GM23338 (cell line): ENCODE measurements at regions not wholly inside any gene's neighbourhood (a gene's known extent, or its start where the extent isn't known, plus 50 kb on each side); places are given as distances from the start of the nearest gene placed in this dataset.
"Not testable (repeated sequence)": the region's sequence is repeated elsewhere in the genome, so short reads cannot be mapped to it uniquely, and the experiment has no call there.

Source experiments
- CREB1 ChIP-seq: fragments of 250-450 bp; sonication (Bioruptor Pico); IDR thresholded peaks from 2 replicates; pipeline ENCODE4 v1.5.0; 2020; ENCODE audit warnings: low read depth, mild to moderate bottlenecking, moderate library complexity
- CTCF ChIP-seq, 2 experiments: fragments of 200-600 bp in 1 of 2; sonication (generic) in 1 of 2; conservative IDR thresholded peaks; 2 replicates each; pipeline versions ENCODE4 v1.5.1 to v1.6.1; 2016 to 2017; ENCODE audit warnings: antibody characterized with exemption in 2 of 2, low read depth in 2 of 2, mild to moderate bottlenecking in 2 of 2, moderate library complexity in 1 of 2
- ETS1 ChIP-seq: IDR thresholded peaks from 2 replicates; pipeline ENCODE4 v1.6.1; 2016; ENCODE audit warnings: antibody characterized with exemption
- EZH2 ChIP-seq: fragments of 200-600 bp; sonication (generic); IDR thresholded peaks from one replicate; pipeline ENCODE4 v1.8.0; 2017; ENCODE audit warnings: antibody characterized with exemption, mild to moderate bottlenecking, low read depth; ENCODE audit not compliant: unreplicated experiment
- EZH2phosphoT487 ChIP-seq: fragments of 200-600 bp; sonication (generic); IDR thresholded peaks from one replicate; pipeline ENCODE4 v1.8.1; 2018; ENCODE audit warnings: antibody characterized with exemption; ENCODE audit not compliant: unreplicated experiment
- JUNB ChIP-seq: IDR thresholded peaks from one replicate; pipeline ENCODE4 v1.6.1; 2016; ENCODE audit warnings: antibody characterized with exemption; ENCODE audit not compliant: unreplicated experiment
- POLR2AphosphoS5 ChIP-seq: IDR thresholded peaks from 2 replicates; pipeline ENCODE4 v1.6.1; 2016; ENCODE audit warnings: antibody characterized with exemption, low read depth
- REST ChIP-seq: IDR thresholded peaks from one replicate; pipeline ENCODE4 v1.6.1; 2018; ENCODE audit warnings: antibody characterized with exemption; ENCODE audit not compliant: unreplicated experiment
- STAT1 ChIP-seq: IDR thresholded peaks from one replicate; pipeline ENCODE4 v1.6.1; 2016; ENCODE audit warnings: antibody characterized with exemption; ENCODE audit not compliant: unreplicated experiment
- ZNF114 ChIP-seq: fragments of 250-450 bp; sonication (Bioruptor Pico); IDR thresholded peaks from 2 replicates; pipeline ENCODE4 v1.5.0; 2020; ENCODE audit warnings: mild to moderate bottlenecking, moderate library complexity
- ZNF331 ChIP-seq: fragments of 250-450 bp; sonication (Bioruptor Pico); IDR thresholded peaks from 2 replicates; pipeline ENCODE4 v1.5.0; 2020; ENCODE audit warnings: low read depth, mild to moderate bottlenecking, moderate library complexity

- not testable (repeated sequence) for TF ChIP-seq CTCF (conservative IDR thresholded peaks at IDR 0.05; ENCODE audit: low read depth in 2 of 2); EZH2; EZH2phosphoT487; ETS1; ZNF331 (CRISPR knock-in tag); CREB1 (CRISPR knock-in tag); ZNF114; REST; STAT1; POLR2AphosphoS5; JUNB
Measured at GRCh38 chr2:111559301-111559700, 324.7 kb downstream of the ANAPC1 start.
